ENCODE measurements at regions not wholly inside any gene's neighbourhood (a gene's known extent, or its start where the extent isn't known, plus 50 kb on each side); places are given as distances from the start of the nearest gene placed in this dataset.

GRCh38 chr13:64680739-64681138, 2549.4 kb downstream of the PCDH9 start:
- dilution Hi-C loops (cut with MboI; ENCODE audit: extremely low pct_ligation_motif_present, low sequenced_read_pairs) = no loop called here
- POLR2A ChIA-PET = no interaction called here

More at GRCh38 chr13:64680739-64681138, 2549.4 kb downstream of the PCDH9 start:
- Histone ChIP-seq H3K9ac (replicated peaks; ENCODE audit: extremely low read depth, insufficient read depth, low read length) (no peak overlapping the region), H3K4me2 (ENCODE audit: insufficient read depth, low read length) (no peak overlapping the region), H3K9me1 (replicated peaks; ENCODE audit: control insufficient read depth, extremely low read depth, insufficient read depth, low read length) (no peaks in the 10 kb centered on the region), H3K27ac (ENCODE audit: insufficient read depth, low read depth, low read length) (no peak overlapping the region), H3K27me3 (ENCODE audit: control insufficient read depth in 2 of 2, insufficient read depth in 2 of 2, low read length in 2 of 2) (no peaks in the 10 kb centered on the region), H3K79me2 (ENCODE audit: control insufficient read depth, insufficient read depth, low read length) (no peaks in the 10 kb centered on the region), H4K20me1 (replicated peaks; ENCODE audit: control insufficient read depth, extremely low read depth, insufficient read depth, low read length) (no peaks in the 10 kb centered on the region), H3K9me3 (replicated peaks; ENCODE audit: control insufficient read depth, insufficient read depth, low read length) (no peaks in the 10 kb centered on the region), H2AFZ (ENCODE audit: low read depth, low read length) (no peak overlapping the region), H3K4me3 (replicated peaks in 1 of 3; ENCODE audit: insufficient read depth in 1 of 3, low read depth in 1 of 3, low read length in 3 of 3) (no peak overlapping the region), H3K36me3 (ENCODE audit: control insufficient read depth in 2 of 2, extremely low read depth in 1 of 2, insufficient read depth in 2 of 2, low read length in 2 of 2) (no peaks in the 10 kb centered on the region), H3K4me1 (ENCODE audit: control insufficient read depth, extremely low read depth, insufficient read depth, low read length) (no peaks in the 10 kb centered on the region)
- CTCF ChIA-PET = no interaction called here
- intact Hi-C loops (cut with micrococcal nuclease) = no loop called here
- no peak for TF ChIP-seq MYC (IDR thresholded peaks at IDR 0.05; ENCODE audit: low read depth, low read length)
- no peak for TF ChIP-seq GATA2 (IDR thresholded peaks at IDR 0.05; ENCODE audit: insufficient read depth, insufficient read length, low read depth, low read length)
- no peak for TF ChIP-seq CTCF (IDR thresholded peaks at IDR 0.05; ENCODE audit: extremely low read depth in 1 of 2, insufficient read depth in 1 of 2, low read depth in 1 of 2, low read length in 2 of 2)
- no peak for TF ChIP-seq POLR2AphosphoS5 (IDR thresholded peaks at IDR 0.05; ENCODE audit: insufficient read depth, low read depth, low read length)
- BruUV-seq (replicated peaks) = no TSS peak
- DNase-seq (ENCODE audit: low read depth, low spot score) (no peak), FAIRE-seq (no peak)

All from endothelial cell of umbilical vein (primary cell).